ENCODE measurements at regions not wholly inside any gene's neighbourhood (a gene's known extent, or its start where the extent isn't known, plus 50 kb on each side); places are given as distances from the start of the nearest gene placed in this dataset.

DNA sequence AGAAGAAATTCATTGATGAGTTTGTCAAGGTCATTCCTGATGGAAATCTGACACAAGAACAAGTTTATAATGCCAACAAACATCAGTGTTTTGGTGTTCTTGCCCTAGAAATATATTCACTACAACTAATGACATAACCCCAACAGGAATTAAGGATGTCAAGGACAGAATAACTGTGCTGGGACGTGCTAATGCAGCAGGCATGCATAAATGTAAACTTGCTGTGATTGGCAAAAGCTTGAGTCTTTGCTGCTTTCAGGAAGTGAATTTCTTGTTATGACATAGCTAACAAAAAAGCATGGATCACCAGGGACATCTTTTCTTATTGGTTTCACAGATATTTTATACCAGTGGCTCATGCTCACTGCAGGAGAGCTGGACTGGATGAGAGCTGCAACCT is 144.6 kb downstream of the KCTD12 start:
- TF ChIP-seq POLR2A (IDR thresholded peaks at IDR 0.05), result no peak
- TF ChIP-seq CTCF (IDR thresholded peaks at IDR 0.05), result no peak
- no peak for TF ChIP-seq POLR2AphosphoS5 (IDR thresholded peaks at IDR 0.05; ENCODE audit: insufficient read depth in 1 of 2, low read depth in 1 of 2)
